SK-N-SH (cell line): ENCODE measurements at regions not wholly inside any gene's neighbourhood (a gene's known extent, or its start where the extent isn't known, plus 50 kb on each side); places are given as distances from the start of the nearest gene placed in this dataset.
"Not testable (repeated sequence)": the region's sequence is repeated elsewhere in the genome, so short reads cannot be mapped to it uniquely, and the experiment has no call there.

ENCODE experiments used
- RAD21 ChIP-seq: IDR thresholded peaks from 2 replicates; pipeline ENCODE4 v1.6.1; 2012; ENCODE audit warnings: mild to moderate bottlenecking, low read length
- RCOR1 ChIP-seq: fragments of 150-350 bp; IDR thresholded peaks from 2 replicates; pipeline ENCODE4 v1.6.1; 2017; ENCODE audit warnings: antibody characterized with exemption, low read length
- TF ChIP-seq, protein P1 (sequence below): IDR thresholded peaks from 2 replicates; pipeline ENCODE4 v1.6.1; 2012; ENCODE audit warnings: mild to moderate bottlenecking, low read depth, low read length, moderate library complexity
- TF ChIP-seq, protein P2 (sequence below): fragments of 200-600 bp; sonication (generic); IDR thresholded peaks from 2 replicates; pipeline ENCODE4 v1.6.1; 2017; ENCODE audit warnings: antibody characterized with exemption, mild to moderate bottlenecking, moderate library complexity

DNA sequence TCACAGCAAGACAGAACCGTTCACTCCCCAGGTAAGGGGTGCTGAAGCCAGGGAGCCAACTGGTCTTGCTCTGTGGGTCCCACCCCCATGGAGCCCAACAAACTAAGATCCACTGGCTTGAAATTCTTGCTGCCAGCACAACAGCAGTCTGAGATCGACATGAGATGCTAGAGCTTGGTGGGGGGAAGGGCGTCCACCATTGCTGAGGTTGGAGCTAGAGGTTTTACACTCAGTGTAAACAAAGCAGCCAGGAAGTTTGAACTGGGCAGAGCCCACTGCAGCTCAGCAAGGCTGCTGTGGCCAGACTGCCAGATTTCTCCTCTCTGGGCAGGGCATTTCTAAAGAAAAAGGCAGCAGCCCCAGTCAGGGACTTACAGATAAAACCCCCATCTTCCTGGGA lies 1419.9 kb upstream of the ADGRL3 start:
- not testable (repeated sequence) for TF ChIP-seq RAD21, RCOR1
- TF ChIP-seq, protein P1, sequence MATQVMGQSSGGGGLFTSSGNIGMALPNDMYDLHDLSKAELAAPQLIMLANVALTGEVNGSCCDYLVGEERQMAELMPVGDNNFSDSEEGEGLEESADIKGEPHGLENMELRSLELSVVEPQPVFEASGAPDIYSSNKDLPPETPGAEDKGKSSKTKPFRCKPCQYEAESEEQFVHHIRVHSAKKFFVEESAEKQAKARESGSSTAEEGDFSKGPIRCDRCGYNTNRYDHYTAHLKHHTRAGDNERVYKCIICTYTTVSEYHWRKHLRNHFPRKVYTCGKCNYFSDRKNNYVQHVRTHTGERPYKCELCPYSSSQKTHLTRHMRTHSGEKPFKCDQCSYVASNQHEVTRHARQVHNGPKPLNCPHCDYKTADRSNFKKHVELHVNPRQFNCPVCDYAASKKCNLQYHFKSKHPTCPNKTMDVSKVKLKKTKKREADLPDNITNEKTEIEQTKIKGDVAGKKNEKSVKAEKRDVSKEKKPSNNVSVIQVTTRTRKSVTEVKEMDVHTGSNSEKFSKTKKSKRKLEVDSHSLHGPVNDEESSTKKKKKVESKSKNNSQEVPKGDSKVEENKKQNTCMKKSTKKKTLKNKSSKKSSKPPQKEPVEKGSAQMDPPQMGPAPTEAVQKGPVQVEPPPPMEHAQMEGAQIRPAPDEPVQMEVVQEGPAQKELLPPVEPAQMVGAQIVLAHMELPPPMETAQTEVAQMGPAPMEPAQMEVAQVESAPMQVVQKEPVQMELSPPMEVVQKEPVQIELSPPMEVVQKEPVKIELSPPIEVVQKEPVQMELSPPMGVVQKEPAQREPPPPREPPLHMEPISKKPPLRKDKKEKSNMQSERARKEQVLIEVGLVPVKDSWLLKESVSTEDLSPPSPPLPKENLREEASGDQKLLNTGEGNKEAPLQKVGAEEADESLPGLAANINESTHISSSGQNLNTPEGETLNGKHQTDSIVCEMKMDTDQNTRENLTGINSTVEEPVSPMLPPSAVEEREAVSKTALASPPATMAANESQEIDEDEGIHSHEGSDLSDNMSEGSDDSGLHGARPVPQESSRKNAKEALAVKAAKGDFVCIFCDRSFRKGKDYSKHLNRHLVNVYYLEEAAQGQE = not testable (repeated sequence)
- TF ChIP-seq, protein P2, sequence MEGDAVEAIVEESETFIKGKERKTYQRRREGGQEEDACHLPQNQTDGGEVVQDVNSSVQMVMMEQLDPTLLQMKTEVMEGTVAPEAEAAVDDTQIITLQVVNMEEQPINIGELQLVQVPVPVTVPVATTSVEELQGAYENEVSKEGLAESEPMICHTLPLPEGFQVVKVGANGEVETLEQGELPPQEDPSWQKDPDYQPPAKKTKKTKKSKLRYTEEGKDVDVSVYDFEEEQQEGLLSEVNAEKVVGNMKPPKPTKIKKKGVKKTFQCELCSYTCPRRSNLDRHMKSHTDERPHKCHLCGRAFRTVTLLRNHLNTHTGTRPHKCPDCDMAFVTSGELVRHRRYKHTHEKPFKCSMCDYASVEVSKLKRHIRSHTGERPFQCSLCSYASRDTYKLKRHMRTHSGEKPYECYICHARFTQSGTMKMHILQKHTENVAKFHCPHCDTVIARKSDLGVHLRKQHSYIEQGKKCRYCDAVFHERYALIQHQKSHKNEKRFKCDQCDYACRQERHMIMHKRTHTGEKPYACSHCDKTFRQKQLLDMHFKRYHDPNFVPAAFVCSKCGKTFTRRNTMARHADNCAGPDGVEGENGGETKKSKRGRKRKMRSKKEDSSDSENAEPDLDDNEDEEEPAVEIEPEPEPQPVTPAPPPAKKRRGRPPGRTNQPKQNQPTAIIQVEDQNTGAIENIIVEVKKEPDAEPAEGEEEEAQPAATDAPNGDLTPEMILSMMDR = not testable (repeated sequence)
